Central memory CD8-positive, alpha-beta T cell (primary cell): ENCODE measurements at regions not wholly inside any gene's neighbourhood (a gene's known extent, or its start where the extent isn't known, plus 50 kb on each side); places are given as distances from the start of the nearest gene placed in this dataset.

ENCODE experiments used
- ATAC-seq: fragments of 150-1000 bp; cut with Tn5 transposase; replicated peaks from 2 replicates; pipeline ENCODE4 v1.10.0; 2022; ENCODE audit warnings: mild to moderate bottlenecking, moderate FRiP score, moderate number of reproducible peaks; ENCODE audit not compliant: poor library complexity, severe bottlenecking; ENCODE audit errors: extremely low read depth
- DNase-seq, 2 donors: peaks; one replicate each; pipeline ENCODE4 v3.0.0; 2021; ENCODE audit warnings: low spot score in 2 of 2
- H3K27ac Mint-ChIP-seq: one replicate; pipeline ENCODE4 v1.8.0; 2022; ENCODE audit warnings: low read depth, mild to moderate bottlenecking, moderate library complexity, mixed read lengths
- H3K27me3 Mint-ChIP-seq: one replicate; pipeline ENCODE4 v1.8.0; 2022; ENCODE audit warnings: mixed read lengths
- H3K36me3 Mint-ChIP-seq: one replicate; pipeline ENCODE4 v1.8.0; 2022; ENCODE audit warnings: mild to moderate bottlenecking, moderate library complexity, mixed read lengths; ENCODE audit not compliant: insufficient read depth
- H3K4me1 Mint-ChIP-seq: one replicate; pipeline ENCODE4 v1.8.0; 2022; ENCODE audit warnings: mixed read lengths
- H3K4me3 Mint-ChIP-seq: one replicate; pipeline ENCODE4 v1.8.0; 2022; ENCODE audit warnings: mild to moderate bottlenecking, moderate library complexity, mixed read lengths
- H3K9me3 Mint-ChIP-seq: one replicate; pipeline ENCODE4 v1.8.0; 2022; ENCODE audit warnings: mixed read lengths

- Mint-ChIP-seq H3K27ac (no peak overlapping the region), H3K36me3 (no peaks in the 10 kb centered on the region), H3K27me3 (no peaks in the 10 kb centered on the region), H3K4me1 (no peaks in the 10 kb centered on the region), H3K4me3 (no peak overlapping the region), H3K9me3 (no peaks in the 10 kb centered on the region)
- DNase-seq, result no peak
- ATAC-seq, result no peak
Observed at GRCh38 chr18:77919923-77920322, 670.3 kb downstream of the GALR1 start.

GRCh38 chr18:77935342-77935741 lies 685.7 kb downstream of the GALR1 start:
- H3K9me3 Mint-ChIP-seq, result peaks cover 15% of the 10 kb centered on the region
- H3K36me3 Mint-ChIP-seq, result no peaks in the 10 kb centered on the region

GRCh38 chr18:77940566-77940965 lies 690.9 kb downstream of the GALR1 start:
- H3K9me3 Mint-ChIP-seq, result peaks cover 11% of the 10 kb centered on the region
- H3K27ac Mint-ChIP-seq, result no peak overlapping the region
- no peak for ATAC-seq
- H3K4me3 Mint-ChIP-seq, result no peak overlapping the region
- peaks cover 23% of the 10 kb centered on the region for H3K27me3 Mint-ChIP-seq
- H3K4me1 Mint-ChIP-seq, result no peaks in the 10 kb centered on the region
- DNase-seq, result no peak
- no peaks in the 10 kb centered on the region for H3K36me3 Mint-ChIP-seq

More at GRCh38 chr18:77935342-77935741, 685.7 kb downstream of the GALR1 start:
- Mint-ChIP-seq H3K4me3 (no peak overlapping the region), H3K27me3 (peaks cover 19% of the 10 kb centered on the region), H3K27ac (no peak overlapping the region), H3K4me1 (no peaks in the 10 kb centered on the region)
- DNase-seq (no peak), ATAC-seq (no peak)

DNA sequence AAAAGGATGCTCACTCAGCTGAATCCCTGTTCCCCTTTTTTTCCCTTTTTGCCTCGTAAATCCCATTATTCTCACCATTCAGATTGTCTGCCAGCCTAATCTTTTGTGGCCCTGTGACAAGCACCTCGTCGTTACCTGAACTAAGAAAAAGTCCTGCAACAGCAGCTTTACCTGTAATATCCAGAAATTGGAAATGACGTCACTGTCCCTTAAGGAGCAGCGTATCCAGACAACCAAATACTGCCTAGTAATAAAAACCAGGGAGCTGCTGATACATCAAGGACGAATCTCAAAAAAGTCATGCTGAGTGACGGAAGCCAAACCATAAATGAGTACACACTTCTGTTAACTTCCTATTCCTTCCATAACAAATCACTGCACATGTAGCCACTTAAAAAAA lies 694.9 kb downstream of the GALR1 start:
- Mint-ChIP-seq H3K36me3 (peaks cover 2% of the 10 kb centered on the region), H3K27me3 (peaks cover 9% of the 10 kb centered on the region), H3K9me3 (no peaks in the 10 kb centered on the region), H3K4me3 (no peak overlapping the region), H3K27ac (no peak overlapping the region), H3K4me1 (no peaks in the 10 kb centered on the region)
- DNase-seq (no peak), ATAC-seq (no peak)

GRCh38 chr18:77948567-77948966 lies 698.9 kb downstream of the GALR1 start:
- Mint-ChIP-seq H3K4me3 (no peak overlapping the region), H3K4me1 (no peaks in the 10 kb centered on the region), H3K36me3 (peaks cover 4% of the 10 kb centered on the region), H3K27me3 (no peaks in the 10 kb centered on the region), H3K9me3 (peaks cover 6% of the 10 kb centered on the region), H3K27ac (no peak overlapping the region)
- no peak for DNase-seq
- ATAC-seq, result no peak

DNA sequence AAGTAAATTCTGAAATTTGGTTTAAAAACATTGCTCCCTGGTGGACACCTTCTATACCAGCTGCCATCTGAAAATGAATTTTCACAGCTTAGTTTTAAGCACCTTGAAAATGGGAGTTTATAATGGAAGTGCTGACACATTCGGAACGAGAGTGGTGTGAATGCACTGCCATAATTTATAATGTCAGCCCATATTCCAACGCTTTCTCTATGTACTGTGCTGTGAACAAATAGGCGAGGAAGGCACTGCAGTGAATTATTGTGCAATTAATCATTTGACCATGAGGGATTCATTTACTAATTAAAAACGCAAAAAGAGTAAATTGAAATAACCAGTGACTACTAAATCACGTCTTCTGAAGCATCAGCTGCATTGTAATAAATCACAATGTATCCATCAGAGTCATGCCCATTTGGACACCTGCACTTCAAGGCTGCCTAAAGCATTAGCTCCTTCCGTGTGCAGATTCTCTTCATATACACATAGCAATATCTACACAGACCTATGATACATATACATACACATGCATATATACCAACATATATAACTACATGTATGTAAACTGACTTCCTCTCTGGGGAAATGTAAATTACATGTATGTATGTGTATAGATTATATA lies 699.8 kb downstream of the GALR1 start:
- peaks cover 6% of the 10 kb centered on the region for H3K9me3 Mint-ChIP-seq

DNA sequence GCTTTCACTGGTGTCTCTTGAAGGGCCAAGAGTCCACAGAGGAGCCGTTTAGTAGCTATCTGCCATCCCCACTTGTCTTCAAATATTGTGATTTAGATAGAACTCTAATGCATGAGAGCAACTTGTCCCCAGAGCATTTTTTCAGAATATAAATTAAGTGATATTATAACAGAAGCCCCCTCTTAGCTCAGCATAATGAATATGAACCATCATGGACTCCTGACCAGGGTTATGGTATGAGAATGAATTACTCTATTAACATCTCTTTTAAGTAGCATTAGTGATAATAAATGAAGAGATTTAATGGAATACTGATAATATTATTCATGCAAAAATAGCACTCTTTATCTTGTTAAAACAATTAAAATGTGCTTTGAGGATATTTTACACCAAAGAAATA lies 709.6 kb downstream of the GALR1 start:
- no peaks in the 10 kb centered on the region for H3K36me3 Mint-ChIP-seq
- ATAC-seq (no peak), DNase-seq (no peak)
- peaks cover 17% of the 10 kb centered on the region for H3K9me3 Mint-ChIP-seq
- no peak overlapping the region for H3K27ac Mint-ChIP-seq
- no peaks in the 10 kb centered on the region for H3K4me1 Mint-ChIP-seq
- H3K27me3 Mint-ChIP-seq, result no peaks in the 10 kb centered on the region
- H3K4me3 Mint-ChIP-seq, result no peak overlapping the region

More for the DNA sequence above, 699.8 kb downstream of the GALR1 start:
- H3K4me1 Mint-ChIP-seq, result no peaks in the 10 kb centered on the region
- DNase-seq (no peak), ATAC-seq (no peak)
- H3K4me3 Mint-ChIP-seq, result no peak overlapping the region
- peaks cover 4% of the 10 kb centered on the region for H3K36me3 Mint-ChIP-seq
- no peaks in the 10 kb centered on the region for H3K27me3 Mint-ChIP-seq
- no peak overlapping the region for H3K27ac Mint-ChIP-seq

GRCh38 chr18:77960791-77961410 lies 711.3 kb downstream of the GALR1 start:
- H3K9me3 Mint-ChIP-seq, result peaks cover 17% of the 10 kb centered on the region
- H3K4me3 Mint-ChIP-seq, result no peak overlapping the region
- no peaks in the 10 kb centered on the region for H3K27me3 Mint-ChIP-seq
- no peak overlapping the region for H3K27ac Mint-ChIP-seq
- H3K36me3 Mint-ChIP-seq, result no peaks in the 10 kb centered on the region
- H3K4me1 Mint-ChIP-seq, result no peaks in the 10 kb centered on the region
- DNase-seq, result no peak
- ATAC-seq, result no peak

- Mint-ChIP-seq H3K27me3 (no peaks in the 10 kb centered on the region), H3K4me3 (no peak overlapping the region), H3K4me1 (no peaks in the 10 kb centered on the region), H3K9me3 (no peaks in the 10 kb centered on the region), H3K27ac (no peak overlapping the region), H3K36me3 (no peaks in the 10 kb centered on the region)
- DNase-seq, result no peak
- ATAC-seq, result no peak
Observed at GRCh38 chr18:77967071-77967470, 717.4 kb downstream of the GALR1 start.

- H3K4me3 Mint-ChIP-seq, result no peak overlapping the region
- ATAC-seq (no peak), DNase-seq (no peak)
- no peaks in the 10 kb centered on the region for H3K9me3 Mint-ChIP-seq
- H3K4me1 Mint-ChIP-seq, result no peaks in the 10 kb centered on the region
- H3K36me3 Mint-ChIP-seq, result no peaks in the 10 kb centered on the region
- no peak overlapping the region for H3K27ac Mint-ChIP-seq
- no peaks in the 10 kb centered on the region for H3K27me3 Mint-ChIP-seq
Observed at GRCh38 chr18:77967791-77968190, 718.1 kb downstream of the GALR1 start.

GRCh38 chr18:77969972-77970371 lies 720.3 kb downstream of the GALR1 start:
- Mint-ChIP-seq H3K36me3 (no peaks in the 10 kb centered on the region), H3K4me1 (no peaks in the 10 kb centered on the region), H3K27ac (no peak overlapping the region), H3K9me3 (peaks cover 6% of the 10 kb centered on the region), H3K4me3 (no peak overlapping the region), H3K27me3 (no peaks in the 10 kb centered on the region)
- no peak for DNase-seq
- ATAC-seq, result no peak

DNA sequence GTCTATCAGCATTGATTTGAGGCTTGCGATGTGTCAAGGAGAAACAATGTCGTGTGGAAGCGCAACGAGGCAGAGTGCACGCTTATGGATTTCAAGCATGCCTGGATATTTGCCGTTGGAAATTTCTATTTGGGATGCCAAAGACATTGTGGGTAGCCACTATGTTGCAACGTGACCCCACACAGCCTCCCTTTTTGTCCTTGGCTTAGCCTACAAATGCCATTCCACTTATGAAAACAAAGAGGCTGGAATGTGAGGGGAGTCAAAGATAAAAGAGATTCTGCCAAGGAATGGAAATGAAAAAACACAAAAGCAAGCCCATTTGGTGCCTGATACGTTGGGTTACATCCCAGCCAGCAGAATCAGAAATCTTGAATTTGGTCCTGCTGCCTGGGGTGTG lies 721.2 kb downstream of the GALR1 start:
- Mint-ChIP-seq H3K27me3 (no peaks in the 10 kb centered on the region), H3K4me1 (no peaks in the 10 kb centered on the region), H3K9me3 (peaks cover 6% of the 10 kb centered on the region), H3K27ac (no peak overlapping the region), H3K4me3 (no peak overlapping the region), H3K36me3 (no peaks in the 10 kb centered on the region)
- DNase-seq (no peak), ATAC-seq (no peak)

GRCh38 chr18:77973745-77974144 lies 724.1 kb downstream of the GALR1 start:
- ATAC-seq, result no peak
- no peak overlapping the region for H3K4me3 Mint-ChIP-seq
- H3K9me3 Mint-ChIP-seq, result peaks cover 11% of the 10 kb centered on the region
- no peaks in the 10 kb centered on the region for H3K4me1 Mint-ChIP-seq
- no peaks in the 10 kb centered on the region for H3K36me3 Mint-ChIP-seq
- DNase-seq, result no peak
- H3K27me3 Mint-ChIP-seq, result no peaks in the 10 kb centered on the region
- H3K27ac Mint-ChIP-seq, result no peak overlapping the region
